IMR-90 (cell line): ENCODE measurements at regions not wholly inside any gene's neighbourhood (a gene's known extent, or its start where the extent isn't known, plus 50 kb on each side); places are given as distances from the start of the nearest gene placed in this dataset.

ENCODE experiments used
- ATAC-seq: fragments of 200-7000 bp; cut with Tn5 transposase; 2 replicates; pipeline ENCODE4 v1.9.1; 2020; ENCODE audit warnings: low read depth, mild to moderate bottlenecking, moderate library complexity
- BruUV-seq: library from RNA; stranded (reverse); fragments of 400-500 nt; replicated peaks from 2 replicates; lab custom pipeline; 2021; lab: Mats Ljungman, UMichigan
- CTCF ChIA-PET: fragments of 300-600 bp; formaldehyde crosslinking; extraction: SDS; loops from one replicate; lab custom pipeline; 2021; ENCODE audit warnings: antibody characterized with exemption; lab: Yijun Ruan, JAX
- POLR2A ChIA-PET: fragments of 300-600 bp; sonication (Branson Sonifier 250); formaldehyde crosslinking; loops from one replicate; lab custom pipeline; 2022; ENCODE audit warnings: antibody characterized with exemption; ENCODE audit not compliant: unreplicated experiment; lab: Charles Lee
- DNase-seq: peaks from one replicate; pipeline ENCODE4 v3.0.0; 2013
- H2AFZ ChIP-seq: replicated peaks from 2 replicates; pipeline ENCODE3; 2013; ENCODE audit warnings: low read length, mild to moderate bottlenecking; ENCODE audit not compliant: poor library complexity
- H2AK5ac ChIP-seq: 2 replicates; pipeline ENCODE4 v1.6.1; 2013; ENCODE audit warnings: low read depth, low read length, inconsistent platforms
- H2AK9ac ChIP-seq: replicated peaks from 2 replicates; pipeline ENCODE3; 2013; ENCODE audit warnings: mild to moderate bottlenecking, low read depth, low read length, moderate library complexity; ENCODE audit not compliant: poor library complexity
- H2BK120ac ChIP-seq: 2 replicates; pipeline ENCODE4 v1.6.1; 2013; ENCODE audit warnings: low read depth, low read length, inconsistent platforms
- H2BK15ac ChIP-seq: 3 replicates; pipeline ENCODE4 v1.6.1; 2013; ENCODE audit warnings: low read depth, low read length, inconsistent platforms
- H2BK20ac ChIP-seq: 2 replicates; pipeline ENCODE4 v1.6.1; 2013; ENCODE audit warnings: low read depth, mild to moderate bottlenecking, inconsistent platforms, low read length, moderate library complexity
- H2BK5ac ChIP-seq: 2 replicates; pipeline ENCODE4 v1.6.1; 2013; ENCODE audit warnings: mild to moderate bottlenecking, low read depth, low read length, inconsistent platforms; ENCODE audit not compliant: poor library complexity, severe bottlenecking
- H3K14ac ChIP-seq: replicated peaks from 2 replicates; pipeline ENCODE4 v1.6.1; 2013; ENCODE audit warnings: low read depth, low read length, inconsistent platforms
- H3K18ac ChIP-seq: 2 replicates; pipeline ENCODE4 v1.6.1; 2013; ENCODE audit warnings: low read depth, low read length, control low read depth
- H3K23ac ChIP-seq: 2 replicates; pipeline ENCODE4 v1.6.1; 2013; ENCODE audit warnings: low read depth, low read length, inconsistent platforms
- H3K27ac ChIP-seq: 2 replicates; pipeline ENCODE4 v1.5.1; 2013; ENCODE audit warnings: mild to moderate bottlenecking, control low read depth, low read length; ENCODE audit not compliant: insufficient read depth
- H3K27me3 ChIP-seq: 2 replicates; pipeline ENCODE4 v1.6.1; 2013; ENCODE audit warnings: low read length; ENCODE audit not compliant: control insufficient read depth, insufficient read depth
- H3K36me3 ChIP-seq: 2 replicates; pipeline ENCODE4 v1.6.1; 2013; ENCODE audit warnings: low read length, mixed read lengths; ENCODE audit not compliant: control insufficient read depth, insufficient read depth
- H3K4ac ChIP-seq: 2 replicates; pipeline ENCODE4 v1.6.1; 2013; ENCODE audit warnings: low read depth, low read length, inconsistent platforms
- H3K4me1 ChIP-seq: 2 replicates; pipeline ENCODE4 v1.6.1; 2013; ENCODE audit warnings: low read length, mixed read lengths; ENCODE audit not compliant: control insufficient read depth, insufficient read depth
- H3K4me2 ChIP-seq: 2 replicates; pipeline ENCODE4 v1.6.1; 2013; ENCODE audit warnings: low read depth, mild to moderate bottlenecking, control low read depth, low read length, moderate library complexity
- H3K4me3 ChIP-seq: 2 replicates; pipeline ENCODE4 v1.5.1; 2013; ENCODE audit warnings: low read depth, mild to moderate bottlenecking, control low read depth, low read length, moderate library complexity; ENCODE audit not compliant: insufficient read depth
- H3K56ac ChIP-seq: 2 replicates; pipeline ENCODE4 v1.6.1; 2013; ENCODE audit warnings: low read length, inconsistent platforms; ENCODE audit not compliant: insufficient read depth; ENCODE audit errors: extremely low read depth
- H3K79me1 ChIP-seq, 2 experiments: 2 replicates each; pipeline ENCODE4 v1.6.1; 2013; ENCODE audit warnings: low read length in 2 of 2, inconsistent platforms in 1 of 2, low read depth in 1 of 2
- H3K9ac ChIP-seq: 2 replicates; pipeline ENCODE4 v1.6.1; 2013; ENCODE audit warnings: low read depth, low read length, control low read depth
- H3K9me1 ChIP-seq: 2 replicates; pipeline ENCODE4 v1.6.1; 2013; ENCODE audit warnings: low read length, inconsistent platforms; ENCODE audit not compliant: insufficient read depth
- H3K9me3 ChIP-seq: 2 replicates; pipeline ENCODE4 v1.6.1; 2013; ENCODE audit warnings: low read length; ENCODE audit not compliant: control insufficient read depth, insufficient read depth
- H4K20me1 ChIP-seq: 2 replicates; pipeline ENCODE4 v1.6.1; 2013; ENCODE audit warnings: low read length, inconsistent platforms; ENCODE audit not compliant: insufficient read depth
- H4K5ac ChIP-seq: 2 replicates; pipeline ENCODE4 v1.6.1; 2013; ENCODE audit warnings: mild to moderate bottlenecking, low read depth, low read length, control low read depth
- H4K8ac ChIP-seq, 2 experiments: 2 replicates each; pipeline ENCODE4 v1.6.1; 2013; ENCODE audit warnings: low read depth in 2 of 2, low read length in 2 of 2, control low read depth in 1 of 2, inconsistent platforms in 1 of 2
- H4K91ac ChIP-seq: 2 replicates; pipeline ENCODE4 v1.6.1; 2013; ENCODE audit warnings: low read depth, low read length, inconsistent platforms; ENCODE audit not compliant: insufficient read depth
- ELK1 ChIP-seq: fragments of 150-350 bp; IDR thresholded peaks from 2 replicates; pipeline ENCODE4 v1.6.1; 2016; ENCODE audit warnings: low read depth, mild to moderate bottlenecking, low read length, moderate library complexity, borderline replicate concordance
- POLR2A ChIP-seq: IDR thresholded peaks from 2 replicates; pipeline ENCODE4 v1.6.1; 2012; ENCODE audit warnings: mild to moderate bottlenecking, low read depth, low read length
- WGBS, 2 experiments: methylation state at CpG; one replicate each; pipeline versions ENCODE4 v1.1.5 to v1.1.7; 2013; ENCODE audit warnings: missing lambda C conversion rate in 2 of 2; ENCODE audit not compliant: insufficient read length in 1 of 2; ENCODE audit errors: extremely low coverage in 2 of 2; 5-methylcytosine and 5-hydroxymethylcytosine counted together
- dilution Hi-C: fragments of 300-500 bp; cut with HindIII; formaldehyde crosslinking; loops from one replicate; pipeline ENCODE4 v1.14.3; 2018; ENCODE audit warnings: low sequenced_read_pairs; ENCODE audit not compliant: unreplicated experiment
- in situ Hi-C: fragments of 300-500 bp; cut with MboI; formaldehyde crosslinking; loops from 3 replicates; pipeline ENCODE4 v1.14.3; 2019; ENCODE audit warnings: low sequenced_read_pairs, inconsistent platforms, mixed read lengths
- intact Hi-C: fragments of 100-400 bp; cut with micrococcal nuclease; formaldehyde crosslinking; loops from 2 replicates; pipeline ENCODE4 v1.10.0; 2022

GRCh38 chr17:34820248-34820801 is 140.9 kb downstream of the CCT6B start:
- Histone ChIP-seq H2BK120ac (no peak overlapping the region), H3K4me3 (no peak overlapping the region), H3K4me1 (no peaks in the 10 kb centered on the region), H3K27me3 (peaks cover 5% of the 10 kb centered on the region; the same call in 1 of the 2 replicates), H4K5ac (no peak overlapping the region), H3K14ac (no peak overlapping the region), H3K27ac (no peak overlapping the region), H3K36me3 (no peaks in the 10 kb centered on the region), H3K23ac (no peak overlapping the region), H4K91ac (no peak overlapping the region), H4K20me1 (no peaks in the 10 kb centered on the region), H3K56ac (no peak overlapping the region), H3K9me3 (no peaks in the 10 kb centered on the region), H2BK5ac (no peak overlapping the region), H3K18ac (no peak overlapping the region), H3K4me2 (no peak overlapping the region), H2AFZ (no peak overlapping the region), H4K8ac (no peak overlapping the region), H3K4ac (no peak overlapping the region), H2AK5ac (no peak overlapping the region), H3K9me1 (no peaks in the 10 kb centered on the region), H2BK20ac (no peak overlapping the region), H2BK15ac (no peak overlapping the region), H2AK9ac (no peak overlapping the region), H3K9ac (no peak overlapping the region), H3K79me1 (no peaks in the 10 kb centered on the region)
- POLR2A ChIA-PET = no interaction called here
- in situ Hi-C loops (no loop called here), dilution Hi-C loops (no loop called here), intact Hi-C loops (no loop called here)
- DNase-seq (no peak), ATAC-seq (peak; percentile 24; the same call in 1 of the 2 replicates)
- TF ChIP-seq ELK1 = no peak
- TF ChIP-seq POLR2A = no peak
- BruUV-seq = no TSS peak
- CTCF ChIA-PET = no interaction called here
- WGBS, 2 experiments = no CpG with 5 or more reads among the region's 8 CpGs
